Right ventricle myocardium superior (tissue), 1 donor: ENCODE measurements at regions not wholly inside any gene's neighbourhood (a gene's known extent, or its start where the extent isn't known, plus 50 kb on each side); places are given as distances from the start of the nearest gene placed in this dataset.
"Not testable (repeated sequence)": the region's sequence is repeated elsewhere in the genome, so short reads cannot be mapped to it uniquely, and the experiment has no call there.

Experiments
- ATAC-seq: fragments of 200-7000 bp; cut with Tn5 transposase; one replicate; pipeline ENCODE4 v1.9.1; 2020; ENCODE audit warnings: mild to moderate bottlenecking; ENCODE audit not compliant: poor library complexity
- DNase-seq: peaks from one replicate; pipeline ENCODE4 v3.0.0-alpha.2; 2020
- intact Hi-C: fragments of 100-400 bp; cut with DNase I; formaldehyde crosslinking; loops from one replicate; pipeline ENCODE4 v1.11.2; 2022
- donor health status: DM: no; HTN: yes; CAD: no; lungs with severe emphysema.

DNA sequence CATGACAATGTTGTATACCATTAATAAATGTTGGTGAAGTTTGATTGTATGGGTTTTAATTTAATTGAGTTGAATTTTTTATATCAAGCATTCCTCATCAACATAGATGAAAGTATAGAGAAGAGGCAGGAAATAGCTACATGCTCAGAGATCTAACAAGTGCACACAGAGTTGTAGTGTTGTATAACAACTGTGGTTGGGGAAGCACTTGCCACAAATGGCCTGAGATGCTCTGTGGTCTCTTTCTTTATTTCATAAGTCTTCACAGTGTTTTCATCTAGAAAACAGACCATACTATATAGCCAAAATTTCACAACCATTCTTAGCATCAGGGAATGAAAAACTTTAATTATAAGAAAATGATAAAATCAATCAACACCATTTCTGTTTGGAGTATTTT, 682.6 kb upstream of the NECTIN3 start:
- DNase-seq (no peak), ATAC-seq (no peak)
- intact Hi-C loops: no loop called here

DNA sequence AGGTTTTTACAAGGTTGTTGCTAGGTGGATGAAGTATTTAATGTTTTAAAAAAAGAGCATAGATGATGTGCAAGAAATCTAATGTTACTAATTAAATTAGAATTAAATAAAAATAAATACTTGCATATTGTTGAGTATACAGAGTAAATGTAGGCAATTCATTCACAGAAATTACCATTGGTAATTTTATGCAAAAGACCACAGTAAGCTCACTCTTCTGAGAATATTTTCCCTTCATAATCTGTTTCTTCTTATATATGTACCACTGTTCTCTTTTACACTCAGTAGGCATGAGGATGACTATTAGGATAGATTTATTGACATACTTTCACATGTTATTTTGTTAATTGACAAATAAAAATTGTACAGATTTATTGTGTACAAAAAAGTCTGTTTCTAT, 681.2 kb upstream of the NECTIN3 start:
- intact Hi-C loops: no loop called here
- ATAC-seq (no peak), DNase-seq (no peak)

- DNase-seq (no peak), ATAC-seq (no peak)
- intact Hi-C loops: no loop called here
Measured at GRCh38 chr3:110391042-110391441, 680.6 kb upstream of the NECTIN3 start.

DNA sequence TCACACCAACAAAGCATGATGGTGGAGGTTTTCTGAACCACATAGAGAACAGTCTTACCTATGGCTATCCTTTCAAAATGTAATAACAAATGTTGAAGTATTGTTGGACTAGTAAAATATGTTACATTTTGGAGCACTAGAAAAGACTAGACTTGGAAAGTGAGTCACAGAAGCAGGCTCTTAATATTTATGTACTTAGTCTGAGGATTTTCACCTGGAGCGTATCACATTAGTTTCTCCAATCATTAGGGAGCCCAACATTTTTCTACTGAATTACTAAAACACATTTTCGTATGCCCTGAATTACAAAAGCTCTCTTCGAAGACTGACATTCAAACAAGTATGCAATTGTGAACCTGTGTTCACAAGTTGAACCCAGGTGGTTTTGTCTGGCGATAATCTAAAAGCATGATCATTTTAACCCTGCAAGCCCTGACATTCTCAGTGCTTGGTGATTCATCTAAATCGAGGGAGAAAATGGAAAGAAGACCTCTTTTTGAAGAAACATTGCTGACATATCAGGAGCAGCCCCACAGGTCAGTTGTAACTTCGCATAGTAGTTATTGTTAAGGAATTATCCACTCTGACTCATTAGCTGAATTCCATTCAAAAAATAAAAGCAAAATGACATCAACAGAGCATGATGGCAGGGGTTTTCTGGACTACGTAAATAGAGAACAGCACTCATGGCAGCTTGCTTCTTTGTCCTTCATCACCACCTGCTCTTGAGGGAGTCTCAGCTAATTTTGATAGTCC, 679.8 kb upstream of the NECTIN3 start:
- intact Hi-C loops: no loop called here
- DNase-seq: no peak
- ATAC-seq: no peak

DNA sequence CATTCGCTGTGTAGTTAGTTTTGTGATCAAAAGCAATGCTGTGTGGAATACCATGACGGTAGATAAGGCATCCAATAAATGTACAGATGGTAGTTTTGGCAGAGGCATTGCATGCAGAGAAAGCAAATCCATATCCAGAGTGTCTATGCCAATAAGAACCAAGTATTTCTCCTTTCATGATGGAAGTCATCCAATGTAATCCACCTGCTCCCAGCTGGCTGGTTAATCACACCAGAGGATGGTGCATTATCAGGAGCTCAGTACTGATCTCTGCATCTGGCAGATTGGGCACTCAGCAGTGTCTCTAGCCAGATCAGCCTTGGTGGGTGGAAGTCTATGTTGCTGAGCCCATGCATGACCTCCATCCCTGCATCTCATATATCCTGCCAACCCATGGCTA, 677.7 kb upstream of the NECTIN3 start:
- no peak for ATAC-seq
- intact Hi-C loops: no loop called here

GRCh38 chr3:110397115-110397514, 674.5 kb upstream of the NECTIN3 start:
- intact Hi-C loops: no loop called here
- no peak for ATAC-seq
- DNase-seq: no peak

More for the DNA sequence above, 677.7 kb upstream of the NECTIN3 start:
- DNase-seq: no peak

- intact Hi-C loops: no loop called here
- no peak for DNase-seq
- no peak for ATAC-seq
Measured at GRCh38 chr3:110400315-110400714, 671.3 kb upstream of the NECTIN3 start.

DNA sequence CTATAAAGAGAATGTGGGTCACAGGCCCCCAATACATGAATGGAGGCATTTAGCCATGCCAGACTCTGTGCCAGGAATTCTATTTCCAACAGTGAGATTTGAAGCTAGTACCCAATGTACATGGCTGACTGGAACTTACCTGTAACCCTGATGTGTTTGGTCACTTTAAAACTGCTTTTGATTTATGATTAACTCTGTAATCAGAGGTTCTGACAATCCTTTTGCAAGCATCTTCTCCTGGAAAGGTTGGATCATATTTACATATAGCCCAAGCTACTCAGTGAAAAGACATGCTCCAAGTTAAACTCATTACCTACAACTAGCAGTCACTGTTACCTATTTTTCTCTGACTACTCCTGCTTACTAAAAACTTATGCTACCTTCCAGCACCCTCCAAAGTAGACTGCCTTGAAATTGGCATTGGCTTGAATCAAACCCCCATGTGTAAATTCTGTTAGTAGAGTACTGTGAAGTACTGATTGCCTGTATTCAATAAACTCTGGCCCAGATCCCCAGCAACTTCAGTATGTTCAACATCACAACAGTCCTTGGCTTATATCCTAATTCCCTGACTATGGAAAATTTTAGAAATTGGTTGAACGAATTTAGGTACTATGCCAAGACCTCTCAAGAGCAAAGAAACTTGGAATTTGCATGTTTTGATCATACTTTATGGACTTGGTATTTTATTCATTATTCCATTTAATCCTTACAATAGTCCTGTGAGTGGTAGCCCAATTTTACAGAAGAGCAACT, 665.6 kb upstream of the NECTIN3 start:
- ATAC-seq (no peak), DNase-seq (no peak)
- intact Hi-C loops: no loop called here

- DNase-seq: no peak
- intact Hi-C loops: no loop called here
- ATAC-seq: no peak
Measured at GRCh38 chr3:110413266-110413665, 658.4 kb upstream of the NECTIN3 start.

DNA sequence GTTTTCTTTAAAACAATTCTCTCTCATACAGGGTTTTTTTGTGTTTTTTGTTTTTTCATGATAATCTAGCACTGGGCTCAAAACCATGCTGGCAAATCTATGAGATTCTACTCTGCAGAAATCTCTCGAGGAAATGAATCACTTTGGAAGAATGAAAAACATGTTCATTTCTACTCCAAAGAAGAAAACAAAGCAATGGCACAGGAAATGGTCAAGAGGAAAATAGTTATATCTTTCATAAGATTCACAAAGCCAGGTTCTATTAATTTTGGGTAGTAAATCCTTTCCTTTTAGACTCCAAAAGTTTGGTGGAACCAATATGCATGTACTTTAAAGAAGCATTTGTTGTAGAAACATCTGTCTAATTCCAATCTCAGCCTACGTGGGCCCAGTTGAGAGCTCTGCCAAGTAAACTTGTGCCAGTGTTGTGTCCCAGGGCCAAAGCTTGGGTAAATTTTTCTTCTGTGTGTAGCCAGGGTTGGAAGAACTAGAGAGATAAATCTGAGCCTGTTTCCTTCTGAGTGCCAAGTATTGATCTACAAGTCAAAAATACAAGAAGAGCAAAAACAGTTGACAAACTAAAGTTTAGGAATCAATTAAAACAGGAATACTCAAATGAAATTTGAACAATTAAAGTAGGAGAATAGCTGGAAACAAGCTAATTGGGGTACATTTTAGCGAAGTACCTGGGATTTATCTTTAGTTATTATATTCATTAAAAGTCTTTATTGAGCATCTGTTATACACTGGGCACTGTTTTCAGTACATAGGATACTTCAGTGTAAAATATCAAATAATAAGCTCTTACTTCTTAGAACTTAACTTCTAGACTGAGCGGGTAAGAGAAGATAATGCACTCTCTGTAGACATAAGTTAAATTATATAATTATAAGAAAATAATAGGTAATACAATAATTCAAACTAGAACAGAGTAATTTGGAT, 657.5 kb upstream of the NECTIN3 start:
- no peak for DNase-seq

GRCh38 chr3:110414855-110415254, 656.8 kb upstream of the NECTIN3 start:
- DNase-seq (no peak), ATAC-seq (no peak)
- intact Hi-C loops: no loop called here

More for the DNA sequence above, 657.5 kb upstream of the NECTIN3 start:
- intact Hi-C loops: no loop called here
- ATAC-seq: peak; percentile 71

DNA sequence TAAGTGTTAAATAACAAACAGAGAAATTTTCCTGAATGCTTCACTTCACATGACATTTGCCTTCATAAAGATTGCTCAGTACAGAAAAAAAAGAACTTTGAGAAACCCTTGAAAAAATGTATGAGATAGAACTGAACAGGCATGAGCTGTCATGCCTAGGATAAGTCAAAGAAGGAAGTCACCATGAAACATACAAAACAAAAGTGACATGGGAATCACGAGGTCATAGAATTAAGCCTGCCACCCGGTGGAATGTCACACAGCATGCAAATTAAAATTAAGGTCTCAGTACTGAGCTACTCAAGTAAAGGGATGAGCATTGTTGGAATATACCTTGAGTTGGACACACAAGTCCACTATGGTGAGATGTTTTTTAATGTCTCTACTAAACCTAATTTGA, 652.5 kb upstream of the NECTIN3 start:
- no peak for DNase-seq
- ATAC-seq: no peak
- intact Hi-C loops: no loop called here

- intact Hi-C loops: no loop called here
- DNase-seq (no peak), ATAC-seq (no peak)
Measured at GRCh38 chr3:110419601-110420000, 652.0 kb upstream of the NECTIN3 start.

- DNase-seq (no peak), ATAC-seq (no peak)
- intact Hi-C loops: no loop called here
Measured at GRCh38 chr3:110420158-110420641, 651.4 kb upstream of the NECTIN3 start.

GRCh38 chr3:110423276-110423675, 648.3 kb upstream of the NECTIN3 start:
- ATAC-seq (no peak), DNase-seq (no peak)

DNA sequence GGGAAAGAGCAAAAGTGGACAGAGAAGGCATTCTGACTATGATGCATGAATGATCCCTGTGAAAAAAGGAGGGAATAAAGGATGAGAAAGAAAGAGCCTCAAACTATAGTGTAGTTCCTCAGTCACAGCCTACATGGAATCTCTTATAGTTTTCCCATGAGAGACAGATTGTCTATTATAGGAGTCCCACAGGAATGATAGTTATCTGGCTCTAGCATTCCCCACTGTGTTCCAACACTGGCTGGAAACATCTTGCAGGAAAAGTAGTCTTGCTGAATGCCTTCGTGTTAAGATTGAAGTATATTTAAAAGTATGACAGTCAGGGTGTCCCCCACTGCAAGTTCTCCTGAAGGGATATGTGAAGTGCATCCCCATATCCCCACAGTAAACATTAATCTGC, 641.5 kb upstream of the NECTIN3 start:
- DNase-seq: no peak
- no peak for ATAC-seq

More at GRCh38 chr3:110423276-110423675, 648.3 kb upstream of the NECTIN3 start:
- intact Hi-C loops: no loop called here

GRCh38 chr3:110436209-110436608, 635.4 kb upstream of the NECTIN3 start:
- intact Hi-C loops: no loop called here

More for the DNA sequence above, 641.5 kb upstream of the NECTIN3 start:
- intact Hi-C loops: no loop called here

GRCh38 chr3:110440066-110440653, 631.5 kb upstream of the NECTIN3 start:
- ATAC-seq, DNase-seq, intact Hi-C loops: not testable (repeated sequence)

More at GRCh38 chr3:110436209-110436608, 635.4 kb upstream of the NECTIN3 start:
- DNase-seq (no peak), ATAC-seq (no peak)

GRCh38 chr3:110454066-110454465, 617.5 kb upstream of the NECTIN3 start:
- no peak for ATAC-seq
- DNase-seq: no peak
- intact Hi-C loops: no loop called here
